HG03280 (cell line): ENCODE measurements at regions not wholly inside any gene's neighbourhood (a gene's known extent, or its start where the extent isn't known, plus 50 kb on each side); places are given as distances from the start of the nearest gene placed in this dataset.

ENCODE experiments used
- ATAC-seq: cut with Tn5 transposase; IDR thresholded peaks from one replicate; pipeline ENCODE4 v1.9.1; 2021; ENCODE audit warnings: mild to moderate bottlenecking, moderate library complexity; ENCODE audit not compliant: unreplicated experiment

- no peak for ATAC-seq
These were observed 95.9 kb upstream of the PPP2R5A start for GRCh38 chr1:212189352-212189738.

DNA sequence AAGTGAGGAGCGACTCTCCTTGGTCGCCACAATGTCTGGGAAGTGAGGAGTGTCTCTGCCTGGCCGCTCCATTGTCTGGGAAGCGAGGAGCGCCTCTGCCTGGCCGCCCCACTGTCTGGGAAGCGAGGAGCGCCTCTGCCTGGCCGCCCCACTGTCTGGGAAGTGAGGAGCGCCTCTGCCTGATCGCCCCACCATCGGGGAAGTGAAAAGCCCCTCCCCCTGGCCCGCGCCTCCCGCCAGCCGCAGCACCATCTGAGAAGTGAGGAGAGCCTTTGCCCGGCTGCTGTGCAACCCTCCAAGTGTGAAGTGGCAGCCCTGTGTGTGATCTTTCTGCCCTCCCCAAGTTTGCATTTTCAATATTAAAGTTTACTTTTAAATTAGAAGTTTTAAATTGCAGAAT lies 95.0 kb upstream of the PPP2R5A start:
- ATAC-seq = no peak

- no peak for ATAC-seq
These were observed 92.8 kb upstream of the PPP2R5A start for GRCh38 chr1:212192261-212192998.

DNA sequence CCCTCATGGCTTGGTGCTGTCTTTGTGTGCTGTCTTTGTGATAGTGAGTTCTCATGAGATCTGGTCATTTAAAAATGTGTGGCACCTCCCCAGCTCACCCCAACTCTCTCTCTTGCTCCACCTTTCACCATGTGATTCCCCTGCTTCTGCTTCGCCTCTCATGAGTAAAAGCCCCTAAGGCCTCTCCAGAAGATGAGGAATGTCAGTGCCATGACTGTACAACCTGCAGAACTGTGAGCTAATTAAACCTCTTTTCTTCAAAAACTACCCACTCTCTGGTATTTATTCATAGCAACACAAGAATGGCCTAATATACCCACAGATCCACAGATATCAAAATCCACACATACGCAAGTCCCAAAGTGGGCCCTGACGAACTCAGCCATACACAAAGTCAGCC lies 88.9 kb upstream of the PPP2R5A start:
- ATAC-seq = no peak

DNA sequence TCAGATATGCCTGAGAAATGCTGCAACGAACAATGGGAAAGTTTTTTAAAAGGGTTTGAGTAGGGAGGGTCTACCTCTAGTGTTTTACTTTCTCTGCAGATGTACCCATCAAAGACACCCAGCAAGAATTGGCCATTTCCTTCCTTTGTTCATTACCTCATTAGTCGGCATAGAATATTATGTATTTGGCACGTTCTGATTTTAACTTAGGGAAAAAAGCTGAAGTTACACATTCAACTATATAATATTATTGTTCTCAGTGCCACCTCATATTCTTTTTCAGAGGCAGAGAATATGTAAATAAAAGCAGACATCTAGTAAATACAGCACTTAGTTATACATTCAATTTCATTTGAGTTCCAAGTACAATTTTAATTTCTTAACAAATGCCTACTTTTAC lies 83.7 kb upstream of the PPP2R5A start:
- ATAC-seq = no peak

DNA sequence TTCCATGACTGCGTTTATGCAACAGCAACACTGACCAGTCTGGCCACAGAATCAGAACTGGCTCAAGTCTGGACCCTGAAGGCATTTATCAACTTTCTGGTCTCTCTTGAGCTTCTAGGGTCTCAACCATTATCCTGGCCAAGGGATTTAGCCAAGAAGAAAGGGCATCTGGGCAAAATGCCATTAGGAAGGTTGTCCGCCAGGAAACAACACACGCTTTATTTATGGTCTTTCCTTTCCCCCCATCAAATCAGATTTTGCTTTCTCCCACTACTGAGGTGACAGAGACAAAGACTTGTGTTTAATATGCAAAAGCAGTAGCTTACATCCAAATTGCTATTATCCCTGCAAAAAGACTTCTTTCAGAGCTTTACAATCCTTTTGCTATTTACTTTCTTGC lies 81.6 kb upstream of the PPP2R5A start:
- no peak for ATAC-seq

- ATAC-seq = no peak
These were observed 80.2 kb upstream of the PPP2R5A start for GRCh38 chr1:212205006-212205405.

DNA sequence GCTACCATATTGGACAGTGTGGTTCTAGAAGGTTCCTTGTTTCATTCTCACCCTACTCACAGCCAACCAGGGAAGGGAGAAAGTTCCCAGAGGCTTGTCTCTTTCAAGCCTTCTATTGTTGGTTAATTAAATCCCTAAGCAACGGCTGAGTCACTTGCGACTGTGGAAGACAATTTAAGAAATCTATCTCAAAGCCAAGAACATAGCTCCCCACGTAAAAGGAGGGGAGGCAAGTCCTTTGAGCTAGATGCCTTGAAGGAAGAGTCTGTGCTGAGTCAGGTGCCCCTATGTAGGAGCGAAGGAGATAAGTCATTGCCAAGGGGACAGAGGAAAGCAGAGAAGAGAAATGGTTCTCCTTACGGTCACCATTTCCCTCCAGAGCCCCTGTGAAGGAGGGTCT lies 79.4 kb upstream of the PPP2R5A start:
- ATAC-seq = no peak

DNA sequence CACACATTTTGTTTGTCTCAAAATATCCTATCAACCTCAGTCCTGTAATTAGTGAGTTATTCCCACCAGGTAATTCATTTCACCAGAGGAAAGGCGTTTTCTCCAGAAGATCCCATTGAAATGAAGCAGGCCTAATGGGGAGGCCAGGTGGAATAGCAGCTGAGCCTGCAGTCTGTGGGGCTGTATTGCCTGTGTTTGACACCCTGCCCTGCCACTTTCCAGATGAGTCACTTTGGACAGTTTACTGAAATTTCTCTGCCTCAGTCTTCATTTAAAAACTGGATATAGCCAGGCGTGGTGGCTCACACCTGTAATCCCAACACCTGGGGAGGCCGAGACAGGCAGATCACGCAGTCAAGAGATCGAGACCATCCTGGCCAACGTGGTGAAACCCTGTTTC lies 78.1 kb upstream of the PPP2R5A start:
- no peak for ATAC-seq

DNA sequence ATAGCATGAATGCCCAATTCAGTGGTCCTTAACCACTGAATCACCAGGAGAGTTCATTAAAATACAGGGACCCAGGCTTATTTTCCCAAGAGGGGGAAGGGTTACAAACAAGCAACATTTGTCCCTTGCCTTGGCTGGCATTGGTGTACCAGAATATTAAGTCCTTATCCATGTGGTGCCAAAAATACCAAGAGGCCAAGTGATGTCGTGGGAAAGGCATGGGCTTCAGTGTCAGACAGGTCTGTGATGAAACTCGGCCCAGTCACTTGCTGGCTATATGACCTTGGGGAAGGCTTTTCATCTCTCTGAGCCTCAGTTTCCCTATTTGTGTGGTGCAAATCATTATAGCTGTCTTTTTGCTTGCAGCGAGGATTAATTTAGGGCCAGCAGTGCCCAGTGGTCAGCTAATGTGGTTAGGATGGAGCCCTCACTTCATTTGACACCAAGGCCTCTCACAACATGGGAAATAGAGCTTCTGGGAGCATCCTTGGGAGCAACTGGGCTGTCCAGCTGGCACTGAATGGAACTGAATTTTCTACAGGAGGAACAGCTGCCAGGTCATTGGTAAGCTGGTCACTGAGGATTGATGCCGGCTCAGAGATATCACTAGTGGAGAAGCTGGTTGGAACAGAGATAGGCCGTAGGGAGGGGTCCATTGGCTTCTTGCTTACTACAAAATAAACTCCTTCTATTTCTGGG lies 77.2 kb upstream of the PPP2R5A start:
- no peak for ATAC-seq

GRCh38 chr1:212208978-212209644 lies 76.1 kb upstream of the PPP2R5A start:
- no peak for ATAC-seq

GRCh38 chr1:212211371-212211770 lies 73.8 kb upstream of the PPP2R5A start:
- no peak for ATAC-seq

DNA sequence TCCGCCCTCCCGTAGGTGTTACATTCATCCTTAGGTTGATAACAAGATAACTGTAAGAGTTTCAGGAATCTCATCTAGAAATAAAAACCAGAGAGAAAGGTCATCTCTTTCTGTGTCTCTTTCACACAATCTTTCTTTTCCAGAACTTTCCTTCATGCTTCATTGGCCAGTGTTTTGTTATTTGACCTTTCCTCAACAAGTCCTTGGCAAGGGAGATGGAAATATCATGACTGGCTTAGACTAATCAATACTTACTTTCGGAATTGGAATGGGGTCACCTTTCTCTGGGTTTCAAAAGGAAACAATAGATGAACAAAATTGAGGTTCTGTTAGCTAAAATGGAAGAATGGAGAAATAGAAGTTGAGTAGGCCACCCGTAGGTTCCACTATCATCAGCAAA lies 72.9 kb upstream of the PPP2R5A start:
- ATAC-seq = no peak

GRCh38 chr1:212212906-212213305 lies 72.3 kb upstream of the PPP2R5A start:
- ATAC-seq = no peak

DNA sequence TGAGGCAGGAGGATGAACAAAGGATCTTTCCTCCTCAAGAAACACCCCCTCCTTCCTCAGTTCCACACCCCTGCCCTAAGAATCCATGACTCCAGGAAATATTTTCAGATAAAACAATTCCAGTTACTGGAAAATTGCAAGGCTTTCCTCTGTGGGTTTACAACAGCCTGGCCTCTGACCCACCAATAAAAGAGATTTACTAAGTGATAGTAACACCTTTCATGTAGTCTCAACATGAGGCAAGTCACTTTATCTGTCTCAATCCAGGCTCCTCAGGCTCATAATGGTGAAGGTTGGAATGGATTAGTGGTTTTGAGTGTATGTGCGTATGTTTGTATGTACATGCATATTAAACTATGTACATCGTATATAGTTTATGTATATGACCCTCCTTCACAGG lies 71.4 kb upstream of the PPP2R5A start:
- ATAC-seq = no peak

GRCh38 chr1:212214325-212214724 lies 70.9 kb upstream of the PPP2R5A start:
- no peak for ATAC-seq

DNA sequence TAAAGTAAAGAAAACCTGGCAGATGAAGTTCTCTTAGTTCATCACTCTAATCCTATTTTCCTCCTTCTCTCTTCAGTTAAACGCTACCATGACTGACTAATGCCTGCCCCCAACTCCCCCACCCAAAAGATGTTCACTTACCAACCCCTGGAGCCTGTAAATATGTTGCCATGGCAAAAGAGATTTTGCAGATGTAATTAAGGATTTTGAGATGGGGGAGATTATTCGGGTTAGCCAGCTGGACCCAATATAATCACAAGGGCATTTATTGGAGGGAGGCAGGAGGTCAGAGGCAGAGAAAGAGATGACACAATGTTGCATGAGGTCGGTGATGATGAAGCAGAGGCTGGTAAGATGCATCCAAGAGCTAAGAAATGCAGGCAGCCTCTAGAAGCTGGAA lies 69.3 kb upstream of the PPP2R5A start:
- no peak for ATAC-seq

DNA sequence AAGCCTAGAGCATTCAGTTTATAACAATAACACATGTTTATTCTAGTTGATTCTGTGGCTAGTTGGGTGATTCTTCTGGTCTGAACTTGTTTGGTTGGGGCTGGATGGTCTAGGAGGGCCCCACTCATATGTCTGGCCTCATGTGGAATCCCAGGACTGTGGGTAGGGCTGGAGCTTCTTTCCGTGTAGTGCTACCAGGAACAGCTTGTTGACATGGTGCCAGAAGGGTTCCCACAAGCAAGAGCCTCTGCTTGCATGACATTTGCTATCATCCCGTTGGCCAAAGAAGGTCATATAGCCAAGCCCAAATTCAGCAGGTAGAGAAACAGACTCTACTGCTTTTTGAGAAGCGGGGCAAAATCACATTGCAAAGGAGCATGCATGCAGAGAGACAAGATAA lies 67.6 kb upstream of the PPP2R5A start:
- no peak for ATAC-seq

DNA sequence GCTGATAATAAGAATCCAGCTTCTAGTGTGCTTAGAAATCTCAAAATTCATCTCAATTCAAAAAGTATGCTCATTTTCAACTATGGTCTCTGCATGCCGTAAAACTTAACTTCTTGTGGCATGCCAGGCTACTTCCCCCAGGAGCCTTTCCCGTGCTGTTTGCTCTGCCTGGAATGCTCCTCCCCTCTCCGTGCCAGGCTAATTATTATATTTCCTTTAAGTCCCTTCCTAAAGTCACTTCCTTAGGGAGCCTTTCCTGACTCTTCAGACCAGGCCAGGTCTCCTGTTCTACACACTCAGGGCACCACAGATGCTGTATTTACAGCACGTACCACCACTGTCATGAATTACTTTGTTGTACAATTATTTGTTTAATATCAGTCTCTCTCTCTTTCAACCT lies 67.1 kb upstream of the PPP2R5A start:
- no peak for ATAC-seq

DNA sequence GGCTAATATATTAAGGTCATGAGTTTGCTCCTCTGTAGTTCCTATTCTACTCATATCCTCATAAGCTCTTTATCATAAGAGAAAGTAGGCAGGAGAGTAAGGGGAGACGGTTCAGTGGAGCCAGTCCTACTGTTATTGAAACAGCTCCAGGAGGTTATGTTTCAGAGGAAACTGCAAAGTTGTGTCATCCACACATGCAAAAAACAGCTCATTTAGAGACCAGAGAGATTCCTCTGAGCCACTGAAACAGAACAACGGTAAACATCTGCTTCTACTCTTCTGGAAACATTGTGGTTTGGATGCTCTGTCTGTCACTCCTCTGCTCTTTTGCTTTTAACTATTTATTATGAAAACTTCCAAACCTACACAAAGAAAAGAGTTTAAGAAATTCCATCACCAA lies 66.3 kb upstream of the PPP2R5A start:
- peak; percentile 86 for ATAC-seq

GRCh38 chr1:212219679-212220463 lies 65.3 kb upstream of the PPP2R5A start:
- no peak for ATAC-seq
